ENCODE measurements at regions not wholly inside any gene's neighbourhood (a gene's known extent, or its start where the extent isn't known, plus 50 kb on each side); places are given as distances from the start of the nearest gene placed in this dataset.

- Histone ChIP-seq H3K4me1 (ENCODE audit: control insufficient read depth, extremely low read depth, insufficient read depth, low read length) (no peaks in the 10 kb centered on the region), H4K20me1 (replicated peaks; ENCODE audit: control insufficient read depth, extremely low read depth, insufficient read depth, low read length) (no peaks in the 10 kb centered on the region), H3K4me3 (replicated peaks in 1 of 3; ENCODE audit: insufficient read depth in 1 of 3, low read depth in 1 of 3, low read length in 3 of 3) (no peak overlapping the region), H3K27ac (ENCODE audit: insufficient read depth, low read depth, low read length) (no peak overlapping the region), H3K9me1 (replicated peaks; ENCODE audit: control insufficient read depth, extremely low read depth, insufficient read depth, low read length) (no peaks in the 10 kb centered on the region), H3K9ac (replicated peaks; ENCODE audit: extremely low read depth, insufficient read depth, low read length) (no peak overlapping the region), H3K27me3 (ENCODE audit: control insufficient read depth in 2 of 2, insufficient read depth in 2 of 2, low read length in 2 of 2) (no peaks in the 10 kb centered on the region), H3K9me3 (replicated peaks; ENCODE audit: control insufficient read depth, insufficient read depth, low read length) (no peaks in the 10 kb centered on the region), H3K36me3 (ENCODE audit: control insufficient read depth in 2 of 2, extremely low read depth in 1 of 2, insufficient read depth in 2 of 2, low read length in 2 of 2) (no peaks in the 10 kb centered on the region), H3K4me2 (ENCODE audit: insufficient read depth, low read length) (no peak overlapping the region), H3K79me2 (ENCODE audit: control insufficient read depth, insufficient read depth, low read length) (no peaks in the 10 kb centered on the region), H2AFZ (ENCODE audit: low read depth, low read length) (no peak overlapping the region)
- ChIA-PET POLR2A (no interaction called here), CTCF (no interaction called here)
- BruUV-seq (replicated peaks) = no TSS peak
- TF ChIP-seq POLR2AphosphoS5 (IDR thresholded peaks at IDR 0.05; ENCODE audit: insufficient read depth, low read depth, low read length) (no peak), MYC (IDR thresholded peaks at IDR 0.05; ENCODE audit: low read depth, low read length) (no peak), FOS (IDR thresholded peaks at IDR 0.05; ENCODE audit: borderline replicate concordance, insufficient read depth, low read length) (no peak), EZH2 (IDR thresholded peaks at IDR 0.05; ENCODE audit: borderline replicate concordance, low read depth, low read length, severe bottlenecking) (no peak), GATA2 (IDR thresholded peaks at IDR 0.05; ENCODE audit: insufficient read depth, insufficient read length, low read depth, low read length) (no peak), JUN (IDR thresholded peaks at IDR 0.05; ENCODE audit: borderline replicate concordance, insufficient read depth, insufficient read length, low read depth) (no peak), POLR2A (IDR thresholded peaks at IDR 0.05; ENCODE audit: low read depth, low read length) (no peak)
- TF ChIP-seq, protein P1, sequence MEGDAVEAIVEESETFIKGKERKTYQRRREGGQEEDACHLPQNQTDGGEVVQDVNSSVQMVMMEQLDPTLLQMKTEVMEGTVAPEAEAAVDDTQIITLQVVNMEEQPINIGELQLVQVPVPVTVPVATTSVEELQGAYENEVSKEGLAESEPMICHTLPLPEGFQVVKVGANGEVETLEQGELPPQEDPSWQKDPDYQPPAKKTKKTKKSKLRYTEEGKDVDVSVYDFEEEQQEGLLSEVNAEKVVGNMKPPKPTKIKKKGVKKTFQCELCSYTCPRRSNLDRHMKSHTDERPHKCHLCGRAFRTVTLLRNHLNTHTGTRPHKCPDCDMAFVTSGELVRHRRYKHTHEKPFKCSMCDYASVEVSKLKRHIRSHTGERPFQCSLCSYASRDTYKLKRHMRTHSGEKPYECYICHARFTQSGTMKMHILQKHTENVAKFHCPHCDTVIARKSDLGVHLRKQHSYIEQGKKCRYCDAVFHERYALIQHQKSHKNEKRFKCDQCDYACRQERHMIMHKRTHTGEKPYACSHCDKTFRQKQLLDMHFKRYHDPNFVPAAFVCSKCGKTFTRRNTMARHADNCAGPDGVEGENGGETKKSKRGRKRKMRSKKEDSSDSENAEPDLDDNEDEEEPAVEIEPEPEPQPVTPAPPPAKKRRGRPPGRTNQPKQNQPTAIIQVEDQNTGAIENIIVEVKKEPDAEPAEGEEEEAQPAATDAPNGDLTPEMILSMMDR (IDR thresholded peaks at IDR 0.05; ENCODE audit: extremely low read depth in 1 of 2, insufficient read depth in 1 of 2, low read depth in 1 of 2, low read length in 2 of 2) = no peak
- TF ChIP-seq, protein P2, sequence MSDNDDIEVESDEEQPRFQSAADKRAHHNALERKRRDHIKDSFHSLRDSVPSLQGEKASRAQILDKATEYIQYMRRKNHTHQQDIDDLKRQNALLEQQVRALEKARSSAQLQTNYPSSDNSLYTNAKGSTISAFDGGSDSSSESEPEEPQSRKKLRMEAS (IDR thresholded peaks at IDR 0.05; ENCODE audit: insufficient read depth, insufficient read length) = no peak
- no peak for FAIRE-seq
- dilution Hi-C loops (cut with MboI; ENCODE audit: extremely low pct_ligation_motif_present, low sequenced_read_pairs) (no loop called here), intact Hi-C loops (cut with micrococcal nuclease) (no loop called here)
- no peak for DNase-seq (ENCODE audit: low read depth, low spot score)
Measured at GRCh38 chr9:80369641-80370040, 797.9 kb downstream of the TLE4 start.
